HG02938 (cell line): ENCODE measurements at regions not wholly inside any gene's neighbourhood (a gene's known extent, or its start where the extent isn't known, plus 50 kb on each side); places are given as distances from the start of the nearest gene placed in this dataset.

Experiments
- ATAC-seq: cut with Tn5 transposase; IDR thresholded peaks from one replicate; pipeline ENCODE4 v1.9.1; 2021; ENCODE audit warnings: mild to moderate bottlenecking, moderate library complexity; ENCODE audit not compliant: unreplicated experiment

DNA sequence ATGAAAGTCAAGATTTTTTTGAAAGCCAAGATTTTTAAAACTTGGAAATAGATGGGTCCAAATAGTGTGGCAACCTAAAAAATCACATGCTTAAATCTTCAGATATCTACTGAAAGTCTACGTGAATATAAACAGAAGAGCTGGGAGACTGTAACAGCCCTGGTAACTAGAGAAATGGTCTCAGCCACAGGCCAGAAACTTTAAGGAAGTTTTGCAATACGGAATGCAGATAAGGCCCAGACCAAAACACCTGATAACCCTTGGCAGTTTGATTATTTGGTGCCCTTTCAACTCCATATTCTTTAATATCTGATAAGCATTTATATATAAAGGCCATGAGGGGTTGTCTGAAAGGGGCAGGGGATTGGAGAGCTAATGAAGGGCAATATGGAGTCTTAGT, 537.3 kb upstream of the TGFBR2 start:
- ATAC-seq, result no peak

DNA sequence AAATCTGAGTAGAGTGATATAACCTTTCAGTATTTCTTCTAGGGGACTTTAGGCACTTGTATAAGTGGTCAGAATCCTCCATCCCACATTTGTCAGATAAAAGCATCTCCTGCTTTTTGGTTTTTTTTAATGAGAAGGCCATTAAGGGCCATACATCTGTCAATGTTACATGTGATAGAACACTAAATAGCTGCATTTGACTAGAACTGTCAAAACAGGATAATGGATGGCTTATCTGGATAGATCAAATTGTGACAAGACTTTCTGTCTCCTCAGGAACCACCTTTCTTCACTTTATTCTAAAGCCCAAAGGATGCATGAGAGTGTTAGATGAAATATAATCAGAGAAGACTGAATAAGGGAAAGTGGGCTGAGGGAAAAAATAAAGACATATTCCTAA, 533.4 kb upstream of the TGFBR2 start:
- no peak for ATAC-seq

DNA sequence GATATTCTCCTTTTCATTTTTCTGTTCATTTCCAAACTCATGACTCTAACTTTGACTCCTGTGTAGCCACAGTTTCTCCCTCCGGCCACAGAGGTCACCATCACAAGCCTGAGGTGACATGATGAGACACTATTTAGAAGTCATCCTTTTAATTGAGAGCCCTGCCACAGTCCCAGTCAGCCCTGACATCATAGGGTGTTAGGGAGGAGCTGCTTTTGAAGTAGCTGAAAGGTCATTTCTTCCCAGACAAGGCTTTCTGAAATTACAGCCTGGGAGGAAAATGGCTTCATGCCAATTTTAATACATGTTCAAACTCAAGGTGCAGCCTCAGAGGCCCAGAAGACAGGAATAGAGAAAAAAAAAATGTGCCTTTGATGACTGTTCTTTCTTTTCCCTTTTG, 532.8 kb upstream of the TGFBR2 start:
- ATAC-seq, result no peak

DNA sequence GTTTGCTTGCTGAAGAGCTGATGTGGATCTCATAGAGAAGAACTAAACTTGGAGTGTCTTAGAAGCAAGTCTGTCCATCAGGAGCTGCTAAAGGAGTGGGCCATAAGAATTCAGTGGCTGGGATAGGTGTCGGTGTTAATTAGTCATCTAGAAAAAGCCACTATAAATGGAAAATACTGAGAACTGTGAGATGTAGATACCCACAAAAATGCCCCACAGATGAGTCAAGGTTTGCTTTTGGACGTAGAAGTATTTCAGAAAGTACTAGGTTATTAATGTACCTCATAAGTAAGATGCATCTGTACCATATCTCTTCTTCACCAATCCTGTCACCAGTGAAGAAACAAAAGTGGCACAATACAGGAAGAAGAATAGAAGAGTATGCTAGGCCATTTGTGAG, 530.9 kb upstream of the TGFBR2 start:
- ATAC-seq, result no peak

DNA sequence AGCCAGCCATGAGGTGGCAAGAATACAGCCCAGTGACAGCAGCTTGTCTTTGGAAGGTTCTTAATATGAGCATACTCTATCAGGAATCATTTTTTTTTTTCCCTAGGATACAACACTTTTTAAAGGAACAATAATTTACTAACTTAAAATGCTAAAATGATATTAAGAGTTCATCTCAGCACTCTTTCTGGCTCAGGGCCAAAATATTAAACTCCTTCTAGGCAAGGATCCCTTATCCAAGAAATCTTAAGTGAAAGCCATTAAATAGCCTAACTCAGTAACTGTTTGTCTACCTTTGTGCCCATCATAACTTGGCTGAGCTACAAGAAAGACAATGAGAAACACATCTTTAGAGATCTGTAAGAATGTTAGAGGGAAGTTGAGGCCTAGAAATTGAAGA, 529.5 kb upstream of the TGFBR2 start:
- no peak for ATAC-seq

DNA sequence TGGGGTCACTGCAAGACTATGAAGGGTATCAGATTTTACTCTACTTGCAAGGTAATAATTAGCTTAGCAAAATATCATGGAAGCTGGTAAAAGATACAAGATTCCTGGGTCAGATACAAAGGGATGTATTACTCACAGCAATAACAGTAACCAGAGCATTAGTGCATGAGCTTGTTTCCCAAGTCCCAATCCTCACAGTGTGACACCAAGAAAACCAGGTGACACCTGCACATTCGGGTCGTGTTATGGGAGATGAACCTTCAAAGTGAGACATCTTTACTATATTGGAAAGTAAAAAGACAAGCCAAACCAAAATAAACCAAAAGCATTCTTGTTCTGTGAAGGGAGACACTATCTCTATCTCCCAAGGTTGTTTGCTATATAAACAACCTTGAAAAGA, 528.7 kb upstream of the TGFBR2 start:
- ATAC-seq, result no peak

DNA sequence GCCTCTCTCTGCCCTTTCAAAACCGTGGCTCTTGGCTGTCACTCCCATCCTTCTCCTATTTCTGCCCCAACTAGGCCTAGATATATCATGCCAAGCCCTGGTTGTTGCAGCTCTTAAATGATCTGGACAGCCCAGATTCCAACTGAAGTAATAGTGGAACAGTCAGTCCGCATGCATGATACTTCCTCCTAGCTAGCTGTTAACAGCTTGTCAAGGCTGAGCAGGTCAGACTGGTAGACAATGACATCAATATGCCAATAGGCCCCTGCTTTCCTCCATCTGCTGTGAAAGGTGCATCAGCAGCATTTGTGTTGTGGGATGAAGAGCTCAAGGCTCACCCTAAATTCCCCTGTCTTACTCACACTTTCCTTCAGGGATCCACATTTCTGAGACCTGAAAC, 527.7 kb upstream of the TGFBR2 start:
- ATAC-seq, result no peak

DNA sequence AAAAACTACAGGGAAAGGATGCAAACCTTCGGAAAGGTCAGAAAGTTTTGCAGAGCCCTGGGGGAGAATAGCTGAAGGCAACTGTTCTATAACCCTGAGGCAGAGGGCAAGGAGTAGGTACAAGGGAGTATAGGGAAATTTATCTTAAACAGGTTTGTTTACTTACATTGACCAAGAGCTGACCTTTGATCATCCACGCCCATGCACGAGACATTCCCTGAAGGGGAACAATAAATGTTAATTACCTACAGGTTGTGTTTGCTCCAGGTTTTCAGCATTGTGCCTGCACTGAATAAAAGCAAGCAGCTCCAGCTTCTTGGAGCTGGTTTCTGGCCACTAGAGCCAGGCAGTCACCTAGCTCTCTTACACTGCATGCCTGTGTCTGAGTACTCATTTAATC, 524.5 kb upstream of the TGFBR2 start:
- ATAC-seq, result no peak

DNA sequence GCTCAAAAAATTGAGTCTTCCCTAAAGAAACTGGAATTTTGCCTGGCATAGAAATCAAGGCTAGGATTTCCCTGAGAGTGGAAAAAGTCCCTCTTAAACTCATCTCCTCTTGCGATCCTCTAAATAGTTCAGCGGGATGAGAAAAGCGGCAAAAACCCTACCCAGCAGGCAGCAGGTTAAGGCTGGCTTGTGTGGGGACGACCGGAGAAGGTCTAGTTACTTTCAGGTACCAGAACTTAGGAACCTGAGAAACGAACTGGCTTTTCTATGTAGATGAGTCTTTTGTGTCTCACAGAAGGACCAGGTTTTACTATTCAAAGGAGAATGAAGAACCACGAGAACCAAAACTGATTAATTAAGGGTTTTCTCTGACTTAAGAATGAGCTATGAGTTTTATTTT, 523.7 kb upstream of the TGFBR2 start:
- no peak for ATAC-seq

DNA sequence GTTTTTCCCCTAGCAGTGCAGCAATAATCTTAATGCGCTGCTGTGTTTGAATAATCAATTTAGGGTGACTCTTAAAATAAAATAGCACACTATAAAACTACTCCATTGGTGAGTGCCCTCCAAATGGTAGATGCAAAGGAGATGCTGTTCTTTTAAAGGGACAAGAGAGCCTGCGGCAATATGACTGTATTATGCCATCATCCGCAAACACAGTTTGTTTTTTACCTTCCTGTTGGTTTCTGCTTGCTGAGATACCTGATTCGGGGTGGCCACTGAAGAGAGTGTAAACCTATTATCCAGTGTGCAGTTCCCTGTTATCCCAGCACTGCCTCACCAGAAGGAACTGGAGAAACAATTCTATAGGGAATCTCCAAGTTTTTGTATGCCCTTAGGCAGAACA, 523.1 kb upstream of the TGFBR2 start:
- ATAC-seq, result no peak

DNA sequence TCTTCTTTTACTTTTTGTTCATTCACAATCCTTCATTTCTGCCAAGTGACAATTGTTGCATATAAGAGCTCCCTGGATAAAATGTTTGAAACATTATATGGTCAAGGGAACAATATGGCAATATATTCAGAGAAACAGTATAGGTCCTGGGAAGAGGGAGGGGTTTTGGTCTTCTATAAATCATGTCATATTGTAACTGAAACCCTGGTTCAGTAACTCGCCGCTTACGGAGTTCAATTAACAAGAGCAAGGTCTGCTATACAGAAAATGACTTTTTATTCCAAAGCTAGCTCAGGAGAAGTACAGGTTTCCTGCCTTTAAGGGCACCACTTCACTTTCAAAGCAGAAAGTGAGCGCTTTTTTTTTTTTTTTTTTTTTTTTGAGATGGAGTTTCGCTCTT, 522.1 kb upstream of the TGFBR2 start:
- no peak for ATAC-seq

DNA sequence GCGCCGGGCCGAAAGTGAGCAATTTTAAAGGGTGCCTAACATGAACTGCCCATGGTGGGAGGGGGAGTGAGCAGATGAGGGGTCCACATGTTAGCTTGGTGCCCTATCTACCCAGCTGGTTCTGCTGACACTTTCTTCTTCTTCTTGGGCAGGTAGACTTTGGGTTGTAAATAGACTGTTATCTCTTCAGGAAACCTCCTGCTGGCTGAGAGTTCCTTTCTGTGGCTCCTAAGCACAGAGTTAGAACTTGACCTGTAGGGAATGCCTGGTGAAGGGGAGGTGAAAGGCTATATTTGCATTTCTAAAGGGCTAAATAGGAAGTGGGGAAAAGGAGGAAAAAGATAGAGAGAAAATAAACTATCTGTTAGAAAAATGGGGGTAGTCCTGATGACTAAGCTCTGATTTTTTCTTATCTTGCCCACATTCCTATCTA, 521.4 kb upstream of the TGFBR2 start:
- ATAC-seq, result no peak

DNA sequence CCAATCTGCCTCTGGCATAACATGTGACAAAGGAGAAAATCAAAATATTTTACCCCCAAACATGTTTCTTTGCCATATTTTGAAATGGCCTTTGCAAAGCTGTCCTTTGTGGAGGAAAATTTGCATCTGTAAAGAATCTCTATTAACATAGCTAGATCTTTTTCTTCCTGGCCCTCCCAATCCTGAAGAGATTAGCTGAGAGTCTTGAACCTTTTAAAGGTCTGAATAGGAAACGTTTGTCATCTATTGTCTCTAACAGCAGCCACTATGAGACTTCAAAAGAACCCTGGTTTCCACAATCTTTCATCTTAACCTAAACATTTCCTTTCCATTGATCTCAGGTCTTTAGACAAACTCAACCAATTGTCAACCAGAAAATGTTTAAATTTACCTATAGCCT, 520.9 kb upstream of the TGFBR2 start:
- no peak for ATAC-seq

DNA sequence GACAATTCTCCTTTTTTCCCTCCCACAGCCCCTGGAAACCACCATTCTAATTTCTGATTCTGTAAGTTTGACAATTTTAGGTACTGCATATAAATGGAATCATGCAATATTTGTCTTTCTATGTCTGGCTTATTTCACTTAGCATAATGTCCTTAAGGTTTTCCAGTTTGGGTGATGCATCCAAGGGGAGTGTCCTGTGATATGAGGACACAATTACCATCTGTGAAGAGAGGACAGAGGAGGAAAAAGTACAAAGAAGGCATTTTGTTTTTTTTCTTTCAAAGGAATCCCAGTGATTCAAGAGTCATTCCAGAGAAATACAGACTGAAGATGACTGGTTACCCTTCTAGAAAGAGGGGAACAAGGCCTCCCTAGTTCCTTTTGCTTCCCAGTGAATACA, 514.7 kb upstream of the TGFBR2 start:
- no peak for ATAC-seq

DNA sequence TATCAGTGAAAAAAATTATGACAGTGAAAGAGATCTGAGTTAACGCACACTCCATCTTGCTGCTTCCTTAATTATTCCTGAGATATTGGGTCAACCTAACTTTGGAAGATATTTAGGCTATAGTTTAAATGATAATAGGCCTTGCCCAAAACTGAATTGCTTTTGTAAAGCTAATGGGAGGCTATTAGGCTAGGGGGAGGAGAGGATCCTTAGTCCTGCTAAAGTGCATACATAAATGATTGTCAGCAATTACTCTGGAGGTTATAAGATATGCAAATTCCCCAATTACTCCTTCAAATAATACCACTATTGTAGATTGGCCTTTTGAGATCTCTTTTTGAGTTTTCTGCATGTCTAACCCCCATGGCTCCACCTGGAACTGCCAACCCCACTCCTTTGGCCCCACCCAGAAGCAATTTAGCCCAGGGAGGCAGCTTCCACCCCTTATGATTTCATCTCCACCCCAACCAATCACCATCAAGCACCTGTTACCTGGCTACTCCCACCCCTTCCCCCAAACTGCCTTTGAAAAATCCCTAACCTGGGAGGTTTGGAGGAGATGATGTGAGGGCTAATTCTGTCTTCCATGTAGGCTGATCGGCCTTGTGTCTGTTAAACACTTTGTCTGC, 509.3 kb upstream of the TGFBR2 start:
- ATAC-seq, result no peak

DNA sequence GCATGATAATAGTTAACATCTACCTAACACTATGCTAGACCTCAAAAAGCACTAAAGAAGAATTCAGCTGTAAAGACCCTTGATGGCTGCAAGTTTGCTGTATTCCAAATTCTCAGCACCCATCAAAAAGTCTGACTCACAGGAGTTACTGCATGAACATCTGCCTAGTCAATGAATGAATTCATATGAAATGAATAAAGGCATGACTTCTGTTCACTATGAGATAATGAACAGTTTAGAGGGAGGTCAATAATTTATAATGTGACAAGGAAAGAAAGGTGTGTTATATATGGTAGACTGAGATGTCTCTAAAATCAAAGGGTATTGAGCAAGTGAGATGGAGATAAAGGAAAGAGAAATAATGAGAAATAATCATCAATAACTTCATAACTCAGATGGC, 508.2 kb upstream of the TGFBR2 start:
- ATAC-seq, result no peak

DNA sequence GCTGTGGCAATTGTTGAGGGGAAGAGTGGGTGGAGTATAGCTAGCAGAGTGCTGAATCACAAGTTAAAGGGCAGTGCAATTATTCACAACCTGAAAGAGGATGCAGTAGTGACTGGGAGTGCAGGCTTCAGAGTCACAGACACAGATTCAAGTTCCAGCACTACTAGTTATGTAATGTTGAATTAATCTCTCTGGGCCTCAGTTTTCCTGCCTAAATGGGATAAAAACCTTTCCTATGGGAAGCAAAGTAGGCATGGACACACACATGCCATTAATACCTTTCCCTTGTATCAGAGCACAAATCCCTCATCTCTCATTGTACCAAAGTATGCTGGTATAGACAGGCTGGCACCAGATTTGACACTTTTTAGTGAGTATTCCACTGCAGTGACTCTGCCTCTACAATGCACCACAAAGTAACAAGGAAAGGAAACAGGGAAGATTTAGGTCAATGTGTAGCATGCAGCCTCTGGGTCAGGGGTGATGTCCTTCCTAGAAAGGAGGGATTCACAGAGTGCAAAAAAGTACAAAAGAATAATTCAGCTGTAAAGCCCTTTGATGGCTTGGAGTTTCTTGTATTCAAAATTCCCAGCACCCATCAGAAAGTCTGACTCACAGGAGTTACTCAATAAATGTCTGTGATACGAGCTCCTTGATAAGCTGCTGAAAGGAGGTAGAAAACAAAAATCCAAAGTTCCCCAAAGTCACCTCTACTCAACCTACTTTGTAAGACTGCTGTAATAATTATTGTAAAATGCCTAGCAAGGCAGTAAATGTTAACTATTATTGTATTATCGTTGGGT, 507.5 kb upstream of the TGFBR2 start:
- no peak for ATAC-seq

DNA sequence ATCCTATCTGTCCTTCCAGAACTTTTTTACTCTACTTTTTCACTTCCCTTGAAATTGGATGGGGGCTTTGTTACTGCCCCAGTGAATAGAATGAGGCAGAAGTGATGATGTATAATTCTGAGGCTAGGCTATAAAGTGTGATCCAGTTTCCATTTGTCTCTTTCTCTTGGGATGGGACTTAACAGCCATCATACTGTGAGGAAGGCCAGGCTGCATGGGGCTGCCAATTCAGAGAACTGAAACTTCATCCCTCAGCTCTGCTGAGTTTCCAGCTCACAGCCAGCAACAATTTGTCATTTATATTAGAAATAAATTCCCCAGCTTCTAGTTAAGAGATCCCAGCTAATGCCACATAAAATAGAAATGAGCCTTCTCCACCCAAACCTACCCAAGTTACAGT, 504.0 kb upstream of the TGFBR2 start:
- no peak for ATAC-seq

DNA sequence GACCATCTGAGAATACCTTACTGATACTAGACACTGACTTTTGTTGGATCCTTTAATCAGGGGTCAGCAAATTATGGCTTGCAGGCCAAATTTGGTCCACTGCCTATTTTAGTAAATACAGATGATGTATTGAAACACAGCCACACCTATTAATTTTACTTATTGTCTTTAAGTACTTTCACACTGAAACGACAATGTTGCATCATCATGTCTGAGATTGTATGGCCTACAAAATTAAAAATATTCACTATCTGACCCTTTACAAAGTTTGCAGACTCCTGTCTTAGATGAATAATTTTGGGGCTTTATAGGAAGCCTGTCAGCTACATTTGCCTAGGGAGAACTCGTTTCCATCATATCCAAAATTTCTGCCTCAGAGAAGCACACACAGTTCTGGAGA, 503.2 kb upstream of the TGFBR2 start:
- no peak for ATAC-seq

DNA sequence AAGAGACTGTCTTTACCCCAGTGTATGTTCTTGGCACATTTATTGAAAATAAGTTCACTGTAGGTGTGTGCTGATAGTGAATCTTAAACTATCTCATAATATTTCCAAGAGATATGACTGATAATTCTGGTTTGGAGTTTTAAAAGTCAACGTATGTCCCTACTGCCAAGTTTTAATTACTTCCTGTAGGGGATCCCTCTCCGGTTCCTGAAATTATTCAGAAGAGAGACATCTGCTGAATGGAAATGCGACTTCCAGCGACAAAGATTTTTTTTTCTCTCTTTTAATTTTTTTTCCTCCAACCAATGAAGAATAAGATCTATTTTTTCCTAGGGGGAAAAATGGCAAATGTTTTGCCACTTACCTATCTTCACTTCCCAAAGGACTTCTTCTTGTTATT, 498.9 kb upstream of the TGFBR2 start:
- ATAC-seq, result no peak

DNA sequence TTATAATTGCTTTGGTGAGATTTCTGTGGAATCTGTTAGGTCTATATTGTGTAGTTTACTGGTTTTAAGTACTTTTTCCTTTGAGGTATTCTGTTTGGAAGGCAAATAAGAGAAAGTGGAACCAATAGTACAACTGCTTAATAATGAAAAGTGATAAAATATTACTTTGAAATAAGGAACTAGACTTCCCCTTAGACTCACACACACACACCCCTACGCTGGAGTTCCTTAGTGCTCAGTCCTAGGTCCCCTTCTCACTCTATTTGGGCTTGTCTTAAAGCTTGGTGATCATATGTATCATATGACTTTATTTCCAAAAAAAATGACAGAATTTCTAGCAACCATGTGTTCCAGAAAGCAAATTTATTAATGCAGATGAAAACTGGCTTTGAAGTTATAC, 494.0 kb upstream of the TGFBR2 start:
- ATAC-seq, result no peak

DNA sequence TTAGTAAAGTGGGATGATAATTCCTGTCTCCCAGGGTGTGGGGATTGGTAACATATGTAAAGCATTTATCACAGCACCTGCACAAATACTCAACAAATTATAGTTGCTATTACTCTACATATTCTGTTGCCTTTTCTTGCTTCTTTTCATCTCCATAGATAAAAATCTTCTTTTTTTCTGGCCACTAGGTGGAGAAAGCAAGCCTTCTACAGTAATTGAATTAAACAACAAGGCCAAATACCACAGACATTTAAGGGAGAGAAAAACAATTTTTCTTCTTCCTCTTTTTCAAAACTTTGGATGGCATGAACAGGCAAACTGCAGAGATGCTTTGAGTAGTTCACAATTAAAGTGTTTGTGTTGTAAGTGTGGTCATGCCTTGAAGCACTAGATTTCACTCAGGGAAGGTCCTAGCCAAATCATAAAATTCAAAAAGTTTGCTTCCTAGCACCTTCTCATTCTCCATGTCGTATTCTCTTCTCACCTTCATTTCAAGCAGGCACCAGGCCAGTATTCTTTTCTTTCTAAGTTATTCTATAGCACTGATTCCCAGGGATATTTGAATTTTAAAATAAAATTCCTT, 493.4 kb upstream of the TGFBR2 start:
- no peak for ATAC-seq
